GM12872 (cell line): ENCODE measurements at regions not wholly inside any gene's neighbourhood (a gene's known extent, or its start where the extent isn't known, plus 50 kb on each side); places are given as distances from the start of the nearest gene placed in this dataset.

Source experiments
- TF ChIP-seq, protein P1 (sequence below): IDR thresholded peaks from 3 replicates; pipeline ENCODE4 v1.5.1; 2011; ENCODE audit warnings: low read depth, mild to moderate bottlenecking, low read length, moderate library complexity; ENCODE audit not compliant: insufficient read depth

DNA sequence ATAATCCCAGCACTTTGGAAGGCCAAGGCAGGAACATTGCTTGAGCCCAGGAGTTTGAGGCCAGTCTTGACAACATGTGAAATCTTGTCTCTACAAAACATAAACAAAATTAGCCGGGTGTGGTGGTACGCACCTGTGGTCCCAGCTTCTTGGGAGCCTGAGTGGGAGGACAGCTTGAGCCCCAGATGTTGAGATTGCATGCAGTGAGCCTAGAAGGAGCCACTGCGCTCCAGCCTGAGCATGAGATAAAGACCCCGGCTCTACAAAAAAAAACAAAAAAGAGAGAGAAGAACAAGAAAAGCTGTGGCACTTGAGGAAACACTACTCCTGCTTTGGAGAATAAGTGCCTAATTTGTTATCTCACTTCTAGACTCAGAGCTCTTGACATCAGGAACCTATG, 146.6 kb downstream of the GLUL start:
- TF ChIP-seq, protein P1, sequence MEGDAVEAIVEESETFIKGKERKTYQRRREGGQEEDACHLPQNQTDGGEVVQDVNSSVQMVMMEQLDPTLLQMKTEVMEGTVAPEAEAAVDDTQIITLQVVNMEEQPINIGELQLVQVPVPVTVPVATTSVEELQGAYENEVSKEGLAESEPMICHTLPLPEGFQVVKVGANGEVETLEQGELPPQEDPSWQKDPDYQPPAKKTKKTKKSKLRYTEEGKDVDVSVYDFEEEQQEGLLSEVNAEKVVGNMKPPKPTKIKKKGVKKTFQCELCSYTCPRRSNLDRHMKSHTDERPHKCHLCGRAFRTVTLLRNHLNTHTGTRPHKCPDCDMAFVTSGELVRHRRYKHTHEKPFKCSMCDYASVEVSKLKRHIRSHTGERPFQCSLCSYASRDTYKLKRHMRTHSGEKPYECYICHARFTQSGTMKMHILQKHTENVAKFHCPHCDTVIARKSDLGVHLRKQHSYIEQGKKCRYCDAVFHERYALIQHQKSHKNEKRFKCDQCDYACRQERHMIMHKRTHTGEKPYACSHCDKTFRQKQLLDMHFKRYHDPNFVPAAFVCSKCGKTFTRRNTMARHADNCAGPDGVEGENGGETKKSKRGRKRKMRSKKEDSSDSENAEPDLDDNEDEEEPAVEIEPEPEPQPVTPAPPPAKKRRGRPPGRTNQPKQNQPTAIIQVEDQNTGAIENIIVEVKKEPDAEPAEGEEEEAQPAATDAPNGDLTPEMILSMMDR, result no peak

DNA sequence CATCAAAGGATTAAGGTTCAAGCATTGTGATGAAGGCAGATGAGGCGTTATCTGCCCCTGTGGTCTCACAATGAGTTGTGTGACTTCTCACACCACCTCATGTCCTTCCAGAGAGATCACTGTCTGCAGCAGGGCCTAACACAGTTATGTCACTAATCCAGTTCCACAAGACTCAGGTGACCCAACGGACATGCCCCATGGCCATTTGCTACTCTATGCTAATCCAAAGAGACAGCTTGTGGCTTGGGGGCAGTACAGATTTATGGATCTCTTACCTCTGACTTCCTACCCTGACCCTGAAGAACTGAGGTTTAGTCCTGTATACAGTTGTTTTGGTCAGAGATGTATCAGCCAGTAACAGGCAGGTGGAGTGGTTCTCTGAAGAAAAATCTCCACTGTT, 147.1 kb downstream of the GLUL start:
- TF ChIP-seq, protein P1, result no peak

DNA sequence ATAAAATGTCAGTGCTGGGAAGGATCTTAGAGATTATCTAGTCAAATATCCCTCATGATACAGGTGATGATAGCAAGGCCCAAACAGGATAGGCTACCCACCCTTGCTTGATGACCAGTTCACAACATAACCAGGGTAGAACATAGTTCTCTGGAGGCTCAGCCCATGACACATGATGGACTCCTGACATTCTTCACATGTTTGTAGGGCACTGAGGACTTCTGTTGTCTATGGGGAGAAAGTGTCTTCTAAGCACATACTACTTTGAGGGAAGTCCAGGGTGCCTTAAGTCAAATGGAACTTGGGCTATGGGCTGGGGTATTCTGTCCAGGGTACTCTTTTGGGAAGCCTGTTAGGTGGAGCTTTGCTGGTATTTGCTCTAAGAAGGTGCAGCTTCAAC, 148.9 kb downstream of the GLUL start:
- TF ChIP-seq, protein P1, result no peak

DNA sequence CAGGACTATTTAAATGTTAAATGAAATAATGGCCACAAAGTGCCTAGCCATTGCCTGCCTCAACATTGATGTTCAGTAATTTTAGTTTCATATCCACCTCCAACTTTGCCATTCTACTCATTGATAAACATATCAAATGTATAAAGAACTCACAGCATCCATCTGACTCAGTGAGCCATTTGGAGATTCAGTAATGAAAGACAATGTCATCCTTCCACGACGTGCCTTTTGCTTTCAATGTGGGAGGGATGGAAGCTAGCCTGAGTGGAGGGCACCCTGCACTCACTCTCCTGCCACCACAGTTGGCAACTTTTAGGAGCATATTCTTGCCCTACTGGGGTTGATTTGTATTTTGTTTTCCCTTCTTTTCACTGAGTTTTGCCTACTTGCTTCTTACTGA, 151.5 kb downstream of the GLUL start:
- TF ChIP-seq, protein P1, result no peak

DNA sequence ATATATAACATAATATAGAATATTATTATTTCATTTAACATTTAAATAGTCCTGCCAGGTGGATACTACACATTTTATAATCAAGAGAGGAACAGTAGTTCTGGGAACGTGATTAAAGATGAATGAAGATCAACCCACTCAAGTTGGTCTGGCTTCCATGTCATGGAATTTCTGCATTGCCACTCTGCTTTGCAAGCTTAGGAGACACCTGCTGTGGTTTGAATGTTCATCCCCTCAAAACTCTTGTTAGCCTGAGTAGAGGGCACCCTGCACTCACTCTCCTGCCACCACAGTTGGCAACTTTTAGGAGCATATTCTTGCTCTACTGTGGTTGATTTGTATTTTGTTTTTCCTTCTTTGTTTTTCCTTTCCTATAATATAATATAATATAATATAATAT, 153.2 kb downstream of the GLUL start:
- TF ChIP-seq, protein P1, result no peak

DNA sequence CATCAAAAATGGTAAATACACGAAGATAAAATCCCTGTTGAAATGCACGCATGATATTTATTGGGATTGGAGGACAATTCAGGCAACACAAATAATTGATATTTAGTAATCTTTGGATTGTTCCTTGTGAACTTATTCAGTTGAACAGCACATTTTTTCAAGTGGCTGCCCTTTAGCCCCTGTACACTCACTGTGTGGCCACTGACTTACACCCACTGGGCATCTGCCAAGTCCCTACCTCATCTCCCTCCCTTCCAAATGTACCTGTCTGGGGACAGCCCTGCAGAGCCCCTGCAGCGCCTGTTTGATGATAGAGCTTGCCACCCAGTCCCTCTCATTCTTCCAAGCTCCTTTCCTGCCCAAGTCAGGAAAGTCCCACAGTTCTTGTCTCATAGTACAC, 154.3 kb downstream of the GLUL start:
- TF ChIP-seq, protein P1, result no peak

DNA sequence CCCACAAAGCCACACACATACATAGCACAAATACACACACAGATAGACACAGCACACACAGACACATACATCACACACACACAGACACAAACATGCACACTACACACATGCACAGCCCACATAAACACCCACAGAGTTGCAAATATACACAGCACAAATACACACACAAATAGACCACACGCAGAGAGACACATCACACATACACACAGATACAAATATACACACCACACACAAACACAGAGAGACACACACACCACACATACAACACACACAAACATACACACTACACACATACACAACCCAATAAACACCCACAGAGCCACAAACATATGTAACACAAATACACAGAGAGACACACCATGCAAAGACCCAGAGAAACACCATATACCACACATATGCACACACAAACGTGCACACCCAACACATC, 154.9 kb downstream of the GLUL start:
- TF ChIP-seq, protein P1, result no peak
